ENCODE measurements at regions not wholly inside any gene's neighbourhood (a gene's known extent, or its start where the extent isn't known, plus 50 kb on each side); places are given as distances from the start of the nearest gene placed in this dataset.

- TF ChIP-seq RAD21 (IDR thresholded peaks at IDR 0.05 in 1 of 2, conservative IDR thresholded peaks at IDR 0.05 in 1 of 2; ENCODE audit: low read depth in 2 of 2, low read length in 2 of 2) (no peak), TAF1 (IDR thresholded peaks at IDR 0.05; ENCODE audit: low read depth, low read length) (no peak), RFX5 (IDR thresholded peaks at IDR 0.05; ENCODE audit: borderline replicate concordance, low read depth, low read length) (no peak), CTCF (IDR thresholded peaks at IDR 0.05; ENCODE audit: control extremely low read depth in 1 of 3, insufficient read depth in 1 of 3, low read depth in 1 of 3, low read length in 3 of 3) (no peak), USF2 (IDR thresholded peaks at IDR 0.05; ENCODE audit: low read length) (no peak), POLR2AphosphoS5 (IDR thresholded peaks at IDR 0.05; ENCODE audit: low read depth, low read length) (no peak), EP300 (IDR thresholded peaks at IDR 0.05; ENCODE audit: borderline replicate concordance in 1 of 2, low read depth in 2 of 2, low read length in 2 of 2) (no peak), ATF2 (IDR thresholded peaks at IDR 0.05; ENCODE audit: low read length) (no peak), CEBPB (IDR thresholded peaks at IDR 0.05; ENCODE audit: low read depth, low read length) (no peak), MAX (IDR thresholded peaks at IDR 0.05) (no peak), MAFK (IDR thresholded peaks at IDR 0.05; ENCODE audit: low read depth, low read length) (no peak), POLR2A (IDR thresholded peaks at IDR 0.05; ENCODE audit: control extremely low read depth in 1 of 2, low read depth in 2 of 2, low read length in 2 of 2) (no peak), SIX5 (IDR thresholded peaks at IDR 0.05; ENCODE audit: low read depth, low read length) (no peak)
Observed at GRCh38 chr11:113569391-113569790, 94.2 kb upstream of the DRD2 start.

Data from H1 (cell line).